ENCODE measurements at regions not wholly inside any gene's neighbourhood (a gene's known extent, or its start where the extent isn't known, plus 50 kb on each side); places are given as distances from the start of the nearest gene placed in this dataset.

GRCh38 chr1:4485398-4485797 lies 169.0 kb upstream of the AJAP1 start:
- ChIA-PET CTCF (no interaction called here), POLR2A (no interaction called here)
- dilution Hi-C loops (cut with MboI; ENCODE audit: extremely low pct_ligation_motif_present, low sequenced_read_pairs) (no loop called here), intact Hi-C loops (cut with micrococcal nuclease) (no loop called here)
- no peaks in the 10 kb centered on the region for H3K27me3 ChIP-seq (ENCODE audit: control insufficient read depth in 2 of 2, insufficient read depth in 2 of 2, low read length in 2 of 2)
- no peak for FAIRE-seq
- no peak overlapping the region for H3K27ac ChIP-seq (ENCODE audit: insufficient read depth, low read depth, low read length)
- no peak for TF ChIP-seq GATA2 (IDR thresholded peaks at IDR 0.05; ENCODE audit: insufficient read depth, insufficient read length, low read depth, low read length)
- no peak for TF ChIP-seq MYC (IDR thresholded peaks at IDR 0.05; ENCODE audit: low read depth, low read length)
- TF ChIP-seq, protein P1, sequence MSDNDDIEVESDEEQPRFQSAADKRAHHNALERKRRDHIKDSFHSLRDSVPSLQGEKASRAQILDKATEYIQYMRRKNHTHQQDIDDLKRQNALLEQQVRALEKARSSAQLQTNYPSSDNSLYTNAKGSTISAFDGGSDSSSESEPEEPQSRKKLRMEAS (IDR thresholded peaks at IDR 0.05; ENCODE audit: insufficient read depth, insufficient read length), result no peak
- no peak for TF ChIP-seq POLR2AphosphoS5 (IDR thresholded peaks at IDR 0.05; ENCODE audit: insufficient read depth, low read depth, low read length)
- TF ChIP-seq POLR2A (IDR thresholded peaks at IDR 0.05; ENCODE audit: low read depth, low read length), result no peak
- no peak for TF ChIP-seq JUN (IDR thresholded peaks at IDR 0.05; ENCODE audit: borderline replicate concordance, insufficient read depth, insufficient read length, low read depth)
- no peak for TF ChIP-seq EZH2 (IDR thresholded peaks at IDR 0.05; ENCODE audit: borderline replicate concordance, low read depth, low read length, severe bottlenecking)
- TF ChIP-seq FOS (IDR thresholded peaks at IDR 0.05; ENCODE audit: borderline replicate concordance, insufficient read depth, low read length), result no peak
- TF ChIP-seq, protein P2, sequence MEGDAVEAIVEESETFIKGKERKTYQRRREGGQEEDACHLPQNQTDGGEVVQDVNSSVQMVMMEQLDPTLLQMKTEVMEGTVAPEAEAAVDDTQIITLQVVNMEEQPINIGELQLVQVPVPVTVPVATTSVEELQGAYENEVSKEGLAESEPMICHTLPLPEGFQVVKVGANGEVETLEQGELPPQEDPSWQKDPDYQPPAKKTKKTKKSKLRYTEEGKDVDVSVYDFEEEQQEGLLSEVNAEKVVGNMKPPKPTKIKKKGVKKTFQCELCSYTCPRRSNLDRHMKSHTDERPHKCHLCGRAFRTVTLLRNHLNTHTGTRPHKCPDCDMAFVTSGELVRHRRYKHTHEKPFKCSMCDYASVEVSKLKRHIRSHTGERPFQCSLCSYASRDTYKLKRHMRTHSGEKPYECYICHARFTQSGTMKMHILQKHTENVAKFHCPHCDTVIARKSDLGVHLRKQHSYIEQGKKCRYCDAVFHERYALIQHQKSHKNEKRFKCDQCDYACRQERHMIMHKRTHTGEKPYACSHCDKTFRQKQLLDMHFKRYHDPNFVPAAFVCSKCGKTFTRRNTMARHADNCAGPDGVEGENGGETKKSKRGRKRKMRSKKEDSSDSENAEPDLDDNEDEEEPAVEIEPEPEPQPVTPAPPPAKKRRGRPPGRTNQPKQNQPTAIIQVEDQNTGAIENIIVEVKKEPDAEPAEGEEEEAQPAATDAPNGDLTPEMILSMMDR (IDR thresholded peaks at IDR 0.05; ENCODE audit: extremely low read depth in 1 of 2, insufficient read depth in 1 of 2, low read depth in 1 of 2, low read length in 2 of 2), result no peak
- no peaks in the 10 kb centered on the region for H3K9me1 ChIP-seq (replicated peaks; ENCODE audit: control insufficient read depth, extremely low read depth, insufficient read depth, low read length)
- no peaks in the 10 kb centered on the region for H3K79me2 ChIP-seq (ENCODE audit: control insufficient read depth, insufficient read depth, low read length)
- H3K4me3 ChIP-seq (replicated peaks in 1 of 3; ENCODE audit: insufficient read depth in 1 of 3, low read depth in 1 of 3, low read length in 3 of 3), result no peak overlapping the region
- no peak overlapping the region for H3K9ac ChIP-seq (replicated peaks; ENCODE audit: extremely low read depth, insufficient read depth, low read length)
- H3K36me3 ChIP-seq (ENCODE audit: control insufficient read depth in 2 of 2, extremely low read depth in 1 of 2, insufficient read depth in 2 of 2, low read length in 2 of 2), result no peaks in the 10 kb centered on the region
- no peak for DNase-seq (ENCODE audit: low read depth, low spot score)
- BruUV-seq (replicated peaks), result no TSS peak
- H3K4me1 ChIP-seq (ENCODE audit: control insufficient read depth, extremely low read depth, insufficient read depth, low read length), result no peaks in the 10 kb centered on the region
- no peak overlapping the region for H3K4me2 ChIP-seq (ENCODE audit: insufficient read depth, low read length)
- H2AFZ ChIP-seq (ENCODE audit: low read depth, low read length), result no peak overlapping the region
- peaks cover 5% of the 10 kb centered on the region for H3K9me3 ChIP-seq (replicated peaks; ENCODE audit: control insufficient read depth, insufficient read depth, low read length)
- no peaks in the 10 kb centered on the region for H4K20me1 ChIP-seq (replicated peaks; ENCODE audit: control insufficient read depth, extremely low read depth, insufficient read depth, low read length)
